CD4-positive, alpha-beta T cell (primary cell): ENCODE measurements at regions not wholly inside any gene's neighbourhood (a gene's known extent, or its start where the extent isn't known, plus 50 kb on each side); places are given as distances from the start of the nearest gene placed in this dataset.

ENCODE experiments used
- ATAC-seq: fragments of 200-7000 bp; cut with Tn5 transposase; one replicate; pipeline ENCODE4 v1.10.0; 2022; ENCODE audit warnings: mild to moderate bottlenecking; ENCODE audit not compliant: poor library complexity
- CTCF ChIA-PET: fragments of 350-600 bp; sonication (Branson Sonifier 250); formaldehyde crosslinking; loops from one replicate; lab custom pipeline; 2021; ENCODE audit warnings: antibody characterized with exemption, inconsistent platforms; lab: Charles Lee
- POLR2A ChIA-PET: fragments of 350-600 bp; sonication (Branson Sonifier 250); formaldehyde crosslinking; loops from one replicate; lab custom pipeline; 2021; ENCODE audit warnings: antibody characterized with exemption, inconsistent platforms; lab: Charles Lee
- DNase-seq, 14 experiments: peaks; one replicate each; pipeline ENCODE4 v3.0.0-alpha.2; 2013 to 2020; ENCODE audit warnings: mixed read lengths in 2 of 14
- H3K27ac ChIP-seq, 2 donors: one replicate each; pipeline versions ENCODE4 v1.5.1 to v1.7.0; 2013; ENCODE audit warnings: low read length in 2 of 2, low read depth in 1 of 2, mild to moderate bottlenecking in 1 of 2
- H3K27me3 ChIP-seq, 2 experiments: 1 replicate in 1 of 2; 2 replicates in 1 of 2; pipeline versions ENCODE4 v1.6.1 to v1.7.0; 2013; ENCODE audit warnings: low read length in 2 of 2, control low read depth in 1 of 2, mild to moderate bottlenecking in 1 of 2, moderate library complexity in 1 of 2; ENCODE audit not compliant: insufficient read depth in 2 of 2, control insufficient read depth in 1 of 2
- H3K36me3 ChIP-seq: one replicate; pipeline ENCODE4 v1.6.1; 2013; ENCODE audit warnings: low read length, control low read depth; ENCODE audit not compliant: insufficient read depth
- H3K4me1 ChIP-seq: one replicate; pipeline ENCODE4 v1.6.1; 2013; ENCODE audit warnings: low read length, control low read depth; ENCODE audit not compliant: insufficient read depth
- H3K4me3 ChIP-seq: one replicate; pipeline ENCODE4 v1.5.1; 2013; ENCODE audit warnings: mild to moderate bottlenecking, low read length, moderate library complexity
- H3K9me3 ChIP-seq, 2 experiments: 1 replicate in 1 of 2; 2 replicates in 1 of 2; pipeline versions ENCODE4 v1.6.1 to v1.7.0; 2013; ENCODE audit warnings: low read length in 2 of 2, mild to moderate bottlenecking in 2 of 2, control low read depth in 1 of 2, moderate library complexity in 1 of 2; ENCODE audit not compliant: control insufficient read depth in 1 of 2, insufficient read depth in 1 of 2
- H3K27ac Mint-ChIP-seq: one replicate; pipeline ENCODE4 v1.8.0; 2020; ENCODE audit warnings: mixed read lengths
- H3K27me3 Mint-ChIP-seq: one replicate; pipeline ENCODE4 v1.8.0; 2021; ENCODE audit warnings: mixed read lengths
- H3K36me3 Mint-ChIP-seq: one replicate; pipeline ENCODE4 v1.8.0; 2021; ENCODE audit warnings: low read depth, mixed read lengths
- H3K4me1 Mint-ChIP-seq: one replicate; pipeline ENCODE4 v1.8.0; 2021; ENCODE audit warnings: low read depth, mixed read lengths
- H3K4me3 Mint-ChIP-seq: one replicate; pipeline ENCODE4 v1.8.0; 2020; ENCODE audit warnings: mild to moderate bottlenecking, mixed read lengths
- H3K9me3 Mint-ChIP-seq: one replicate; pipeline ENCODE4 v1.8.0; 2020; ENCODE audit warnings: mixed read lengths
- intact Hi-C, 2 experiments: fragments of 100-400 bp; cut with DNase I in 1 of 2; cut with micrococcal nuclease in 1 of 2; formaldehyde crosslinking; loops; one replicate each; pipeline versions ENCODE4 v1.15.1 to v1.9.0; 2023 to 2025; cut with DNase I, micrococcal nuclease
- TF ChIP-seq, protein P1 (sequence below): fragments of 200-600 bp; IDR thresholded peaks from one replicate; pipeline ENCODE4 v1.8.0; 2022; ENCODE audit warnings: antibody characterized with exemption, mild to moderate bottlenecking

DNA sequence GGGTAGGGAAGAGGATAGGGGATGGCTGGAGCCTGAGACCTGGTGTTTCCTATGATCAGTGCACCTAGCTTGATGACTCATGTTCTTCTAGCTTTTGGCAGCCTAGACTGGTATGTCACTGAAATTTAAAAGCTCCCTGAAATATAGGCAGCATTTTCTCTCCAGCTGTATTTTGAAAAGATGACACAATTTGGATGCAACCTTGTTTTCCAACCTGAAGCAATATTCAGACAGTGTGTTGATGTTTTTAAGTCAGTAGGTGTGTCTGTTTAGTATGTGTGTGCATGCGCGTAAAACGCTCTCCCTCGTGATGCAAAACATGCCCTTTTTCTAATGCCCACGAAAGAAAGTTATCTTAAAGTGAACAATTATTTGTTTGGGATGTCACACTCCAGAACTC, 58.5 kb downstream of the RPL22L1 start:
- Histone ChIP-seq H3K27ac (no peak overlapping the region), H3K27me3 (no peaks in the 10 kb centered on the region), H3K4me1 (no peaks in the 10 kb centered on the region), H3K36me3 (no peaks in the 10 kb centered on the region), H3K9me3 (no peaks in the 10 kb centered on the region), H3K4me3 (no peak overlapping the region)
- TF ChIP-seq, protein P1, sequence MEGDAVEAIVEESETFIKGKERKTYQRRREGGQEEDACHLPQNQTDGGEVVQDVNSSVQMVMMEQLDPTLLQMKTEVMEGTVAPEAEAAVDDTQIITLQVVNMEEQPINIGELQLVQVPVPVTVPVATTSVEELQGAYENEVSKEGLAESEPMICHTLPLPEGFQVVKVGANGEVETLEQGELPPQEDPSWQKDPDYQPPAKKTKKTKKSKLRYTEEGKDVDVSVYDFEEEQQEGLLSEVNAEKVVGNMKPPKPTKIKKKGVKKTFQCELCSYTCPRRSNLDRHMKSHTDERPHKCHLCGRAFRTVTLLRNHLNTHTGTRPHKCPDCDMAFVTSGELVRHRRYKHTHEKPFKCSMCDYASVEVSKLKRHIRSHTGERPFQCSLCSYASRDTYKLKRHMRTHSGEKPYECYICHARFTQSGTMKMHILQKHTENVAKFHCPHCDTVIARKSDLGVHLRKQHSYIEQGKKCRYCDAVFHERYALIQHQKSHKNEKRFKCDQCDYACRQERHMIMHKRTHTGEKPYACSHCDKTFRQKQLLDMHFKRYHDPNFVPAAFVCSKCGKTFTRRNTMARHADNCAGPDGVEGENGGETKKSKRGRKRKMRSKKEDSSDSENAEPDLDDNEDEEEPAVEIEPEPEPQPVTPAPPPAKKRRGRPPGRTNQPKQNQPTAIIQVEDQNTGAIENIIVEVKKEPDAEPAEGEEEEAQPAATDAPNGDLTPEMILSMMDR, result no peak
- no peak for ATAC-seq
- Mint-ChIP-seq H3K36me3 (no peaks in the 10 kb centered on the region), H3K4me3 (no peak overlapping the region), H3K27ac (no peak overlapping the region), H3K27me3 (no peaks in the 10 kb centered on the region), H3K9me3 (no peaks in the 10 kb centered on the region), H3K4me1 (no peaks in the 10 kb centered on the region)
- CTCF ChIA-PET, result interaction anchor here (0.9 to 2.1 kb wide), 8 partner anchors 8 to 739 kb away, joined by 3 to 11 read pairs (median 4); partner anchors contain the start of gene RPL22L1
- POLR2A ChIA-PET, result interaction anchor here (0.6 kb wide), 1 partner anchor 398 kb away, joined by 3 read pairs; no protein-coding TSS in a partner anchor
- DNase-seq, result no peak
- intact Hi-C loops, result loop anchor here in 1 of 2 experiments (5.0 kb wide), 3 partner anchors 624 to 1044 kb away; partner anchors contain the start of genes ACTRT3 and TERC

DNA sequence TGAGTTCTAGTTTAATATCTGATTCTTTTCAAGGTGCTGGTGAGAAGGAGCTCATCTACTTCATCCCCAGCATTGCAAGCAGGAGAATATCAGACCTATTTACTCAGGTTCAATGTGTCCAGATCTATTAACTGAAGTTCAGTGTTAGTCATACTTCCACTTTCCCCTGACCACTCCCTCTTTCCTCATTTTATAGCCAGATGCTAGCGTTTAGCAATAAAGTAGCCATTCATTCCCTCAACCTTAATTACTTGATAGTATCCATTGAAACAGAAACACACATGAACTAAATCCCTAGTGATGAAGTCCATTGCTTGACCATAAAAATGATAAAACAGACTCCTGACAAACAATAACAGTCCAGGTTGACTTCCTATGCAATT, 60.0 kb downstream of the RPL22L1 start:
- Histone ChIP-seq H3K36me3 (no peaks in the 10 kb centered on the region), H3K4me3 (no peak overlapping the region), H3K9me3 (no peaks in the 10 kb centered on the region), H3K27me3 (no peaks in the 10 kb centered on the region), H3K4me1 (no peaks in the 10 kb centered on the region), H3K27ac (no peak overlapping the region)
- CTCF ChIA-PET, result interaction anchor here (1.2 kb wide), 1 partner anchor 11 kb away, joined by 3 read pairs; no protein-coding TSS in a partner anchor
- Mint-ChIP-seq H3K4me3 (no peak overlapping the region), H3K36me3 (no peaks in the 10 kb centered on the region), H3K27me3 (peaks cover 6% of the 10 kb centered on the region), H3K9me3 (no peaks in the 10 kb centered on the region), H3K27ac (no peak overlapping the region), H3K4me1 (no peaks in the 10 kb centered on the region)
- POLR2A ChIA-PET, result no interaction called here
- TF ChIP-seq, protein P1, result no peak
- DNase-seq (no peak), ATAC-seq (no peak)
- intact Hi-C loops, result loop anchor here in 1 of 2 experiments (5.0 kb wide), 3 partner anchors 623 to 1043 kb away; partner anchors contain the start of genes ACTRT3 and TERC

DNA sequence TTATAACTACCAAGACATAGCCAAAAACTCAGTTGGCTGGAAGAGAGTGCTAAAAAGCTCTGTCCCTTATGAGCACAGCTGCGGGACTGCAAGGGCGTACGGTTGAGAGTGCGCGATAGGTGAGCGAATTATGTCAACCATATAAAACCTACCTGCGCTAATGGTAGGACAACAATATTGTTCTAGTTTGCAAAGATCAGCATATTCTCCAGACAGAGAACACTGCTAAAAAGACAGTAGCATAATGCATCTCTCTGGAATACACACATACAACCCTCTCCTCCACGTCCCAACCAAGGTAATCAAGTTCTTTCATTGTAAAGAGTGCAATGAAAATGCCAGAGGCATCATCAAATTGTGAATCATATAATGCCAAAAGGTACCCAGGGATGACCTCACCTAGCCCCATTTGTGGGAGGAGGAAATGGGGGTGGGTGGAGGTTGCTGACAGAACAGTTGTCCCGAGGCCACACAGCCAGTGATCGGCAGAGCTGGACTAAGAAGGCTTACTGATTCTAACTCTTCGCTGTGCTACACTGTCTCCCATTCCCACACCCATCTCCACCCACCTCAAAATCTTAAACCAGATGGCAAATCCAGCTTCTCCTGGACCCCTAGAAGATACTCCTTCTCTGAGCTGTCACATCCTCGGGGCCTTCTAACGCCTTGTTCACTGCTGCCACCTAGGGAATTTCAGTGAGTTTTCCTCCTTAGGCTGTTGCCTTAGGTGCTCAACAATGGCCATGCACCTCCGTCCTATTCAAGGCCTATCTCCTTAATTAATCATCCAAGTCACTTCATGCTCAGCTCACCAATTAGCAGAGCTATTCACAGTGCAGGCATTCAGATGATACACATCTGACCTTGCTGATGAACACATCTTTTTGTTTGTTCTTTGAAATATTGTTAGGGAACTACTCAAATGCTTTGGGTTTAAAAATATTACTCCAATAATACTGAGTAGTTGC, 60.7 kb downstream of the RPL22L1 start:
- Mint-ChIP-seq H3K9me3 (no peaks in the 10 kb centered on the region), H3K27ac (no peak overlapping the region), H3K4me3 (no peak overlapping the region), H3K36me3 (no peaks in the 10 kb centered on the region), H3K27me3 (peaks cover 13% of the 10 kb centered on the region), H3K4me1 (no peaks in the 10 kb centered on the region)
- no peaks in the 10 kb centered on the region for H3K36me3 ChIP-seq
- no peak overlapping the region for H3K4me3 ChIP-seq
- peaks cover 0 to 1% of the 10 kb centered on the region in 2 experiments for H3K27me3 ChIP-seq
- no peaks in the 10 kb centered on the region for H3K9me3 ChIP-seq
- intact Hi-C loops, result no loop called here
- DNase-seq (peak in 4 of 14 experiments; percentile 3 to 20 (median 7)), ATAC-seq (no peak)
- TF ChIP-seq, protein P1, result no peak
- ChIA-PET CTCF (interaction anchor here (1.2 kb wide), 1 partner anchor 10 kb away, joined by 3 read pairs; no protein-coding TSS in a partner anchor), POLR2A (no interaction called here)
- no peaks in the 10 kb centered on the region for H3K4me1 ChIP-seq
- H3K27ac ChIP-seq, result no peak overlapping the region
